ENCODE measurements at regions not wholly inside any gene's neighbourhood (a gene's known extent, or its start where the extent isn't known, plus 50 kb on each side); places are given as distances from the start of the nearest gene placed in this dataset.

DNA sequence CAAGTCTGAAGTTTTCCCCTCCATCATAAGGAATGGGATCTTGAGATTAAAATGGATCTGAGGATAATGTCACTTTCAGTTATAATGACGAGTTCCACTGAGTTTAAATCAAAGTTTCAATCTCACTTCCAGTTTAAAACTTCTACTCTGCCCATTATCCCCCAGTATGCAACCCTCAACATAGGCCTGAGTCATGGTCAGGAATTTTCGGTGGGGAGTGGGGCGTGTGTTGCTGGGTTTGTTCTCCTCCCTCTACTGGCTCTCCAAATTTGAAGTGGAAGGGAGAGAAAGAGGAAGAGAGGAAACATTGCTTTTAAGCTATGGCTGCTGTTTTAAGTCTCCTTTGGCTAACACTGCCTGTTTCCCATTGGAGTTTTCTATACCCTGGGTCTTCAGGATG, 152.9 kb downstream of the TM2D1 start:
- Mint-ChIP-seq H3K27me3 (ENCODE audit: insufficient read depth) (peaks cover 6% of the 10 kb centered on the region), H3K27ac (no peak overlapping the region), H3K4me1 (no peaks in the 10 kb centered on the region), H3K36me3 (ENCODE audit: low read depth) (no peaks in the 10 kb centered on the region), H3K4me3 (no peak overlapping the region), H3K9me3 (peaks cover 6% of the 10 kb centered on the region)
- H3K27ac ChIP-seq (ENCODE audit: low read depth, low read length), result no peak overlapping the region
- DNase-seq, result no peak
- no peaks in the 10 kb centered on the region for H3K27me3 ChIP-seq (ENCODE audit: control insufficient read depth, insufficient read depth, low read length, poor library complexity, severe bottlenecking)
- TF ChIP-seq, protein P1, sequence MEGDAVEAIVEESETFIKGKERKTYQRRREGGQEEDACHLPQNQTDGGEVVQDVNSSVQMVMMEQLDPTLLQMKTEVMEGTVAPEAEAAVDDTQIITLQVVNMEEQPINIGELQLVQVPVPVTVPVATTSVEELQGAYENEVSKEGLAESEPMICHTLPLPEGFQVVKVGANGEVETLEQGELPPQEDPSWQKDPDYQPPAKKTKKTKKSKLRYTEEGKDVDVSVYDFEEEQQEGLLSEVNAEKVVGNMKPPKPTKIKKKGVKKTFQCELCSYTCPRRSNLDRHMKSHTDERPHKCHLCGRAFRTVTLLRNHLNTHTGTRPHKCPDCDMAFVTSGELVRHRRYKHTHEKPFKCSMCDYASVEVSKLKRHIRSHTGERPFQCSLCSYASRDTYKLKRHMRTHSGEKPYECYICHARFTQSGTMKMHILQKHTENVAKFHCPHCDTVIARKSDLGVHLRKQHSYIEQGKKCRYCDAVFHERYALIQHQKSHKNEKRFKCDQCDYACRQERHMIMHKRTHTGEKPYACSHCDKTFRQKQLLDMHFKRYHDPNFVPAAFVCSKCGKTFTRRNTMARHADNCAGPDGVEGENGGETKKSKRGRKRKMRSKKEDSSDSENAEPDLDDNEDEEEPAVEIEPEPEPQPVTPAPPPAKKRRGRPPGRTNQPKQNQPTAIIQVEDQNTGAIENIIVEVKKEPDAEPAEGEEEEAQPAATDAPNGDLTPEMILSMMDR (conservative IDR thresholded peaks at IDR 0.05), result no peak
- peaks cover 1% of the 10 kb centered on the region for H3K9me3 ChIP-seq (ENCODE audit: control insufficient read depth, low read length)
- no peaks in the 10 kb centered on the region for H3K36me3 ChIP-seq (ENCODE audit: control insufficient read depth, insufficient read depth, low read length)
- H3K9ac ChIP-seq (ENCODE audit: extremely low read depth, low read length, poor library complexity, severe bottlenecking), result no peak overlapping the region
- no peak overlapping the region for H3K4me3 ChIP-seq (ENCODE audit: low read length)
- no peaks in the 10 kb centered on the region for H3K4me1 ChIP-seq (ENCODE audit: control insufficient read depth, insufficient read depth, low read length)
- 86 to 100% methylated on average over 1 to 3 of the region's 3 CpGs for WGBS, 2 experiments (ENCODE audit: insufficient coverage in 1 of 2, insufficient read length in 1 of 2)

DNA sequence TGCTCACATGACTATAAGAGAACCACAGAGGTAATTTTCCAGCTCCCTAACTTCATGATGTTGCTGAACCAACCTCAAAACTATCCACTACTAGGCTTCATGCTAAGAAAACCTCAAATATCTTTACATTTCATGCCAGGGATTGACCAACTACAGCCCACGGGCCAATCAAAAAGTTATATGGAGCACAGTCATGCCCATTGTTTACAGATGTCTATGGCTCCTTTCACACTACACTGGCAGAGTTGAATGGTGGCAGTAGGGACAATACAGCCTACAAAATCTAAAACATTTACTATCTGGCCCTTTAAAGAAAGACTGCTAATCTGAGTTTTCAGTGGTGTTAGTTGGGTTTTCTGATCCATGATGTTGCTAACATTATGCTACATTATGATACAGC, 154.8 kb downstream of the TM2D1 start:
- peaks cover 4% of the 10 kb centered on the region for H3K27me3 Mint-ChIP-seq (ENCODE audit: insufficient read depth)
- Histone ChIP-seq H3K36me3 (ENCODE audit: control insufficient read depth, insufficient read depth, low read length) (no peaks in the 10 kb centered on the region), H3K4me1 (ENCODE audit: control insufficient read depth, insufficient read depth, low read length) (no peaks in the 10 kb centered on the region), H3K27me3 (ENCODE audit: control insufficient read depth, insufficient read depth, low read length, poor library complexity, severe bottlenecking) (no peaks in the 10 kb centered on the region), H3K27ac (ENCODE audit: low read depth, low read length) (no peak overlapping the region), H3K9ac (ENCODE audit: extremely low read depth, low read length, poor library complexity, severe bottlenecking) (no peak overlapping the region), H3K9me3 (ENCODE audit: control insufficient read depth, low read length) (peaks cover 19% of the 10 kb centered on the region), H3K4me3 (ENCODE audit: low read length) (no peak overlapping the region)
- H3K9me3 Mint-ChIP-seq, result peaks cover 15% of the 10 kb centered on the region
- no peak overlapping the region for H3K4me3 Mint-ChIP-seq
- H3K4me1 Mint-ChIP-seq, result no peaks in the 10 kb centered on the region
- H3K36me3 Mint-ChIP-seq (ENCODE audit: low read depth), result peaks cover 2% of the 10 kb centered on the region
- no peak overlapping the region for H3K27ac Mint-ChIP-seq
- TF ChIP-seq, protein P1 (conservative IDR thresholded peaks at IDR 0.05), result no peak
- DNase-seq, result no peak
- WGBS, 2 experiments (ENCODE audit: insufficient coverage in 1 of 2, insufficient read length in 1 of 2), result 100% methylated on average over 1 of the region's 1 CpG; no CpG with 5 or more reads in 1 of the 2 experiments

DNA sequence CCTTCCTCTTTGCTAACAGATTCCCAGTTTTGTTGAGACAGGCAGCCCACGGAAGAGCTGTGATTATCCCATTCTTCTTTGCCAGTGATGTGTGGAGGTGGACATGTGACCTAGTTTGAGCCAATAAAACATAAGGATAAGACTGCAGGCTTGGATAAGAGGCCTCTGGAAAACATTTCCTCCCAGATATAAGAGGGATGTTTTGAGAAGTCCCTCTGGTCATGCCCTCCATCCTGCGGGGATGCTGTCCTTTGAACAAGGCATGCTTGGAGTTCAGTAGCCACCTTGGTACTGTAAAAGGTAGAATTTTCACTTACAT, 155.7 kb downstream of the TM2D1 start:
- Histone ChIP-seq H3K27ac (ENCODE audit: low read depth, low read length) (no peak overlapping the region), H3K4me1 (ENCODE audit: control insufficient read depth, insufficient read depth, low read length) (no peaks in the 10 kb centered on the region), H3K27me3 (ENCODE audit: control insufficient read depth, insufficient read depth, low read length, poor library complexity, severe bottlenecking) (no peaks in the 10 kb centered on the region), H3K36me3 (ENCODE audit: control insufficient read depth, insufficient read depth, low read length) (no peaks in the 10 kb centered on the region), H3K9me3 (ENCODE audit: control insufficient read depth, low read length) (peaks cover 19% of the 10 kb centered on the region), H3K4me3 (ENCODE audit: low read length) (no peak overlapping the region), H3K9ac (ENCODE audit: extremely low read depth, low read length, poor library complexity, severe bottlenecking) (no peak overlapping the region)
- no peak for DNase-seq
- H3K36me3 Mint-ChIP-seq (ENCODE audit: low read depth), result peaks cover 2% of the 10 kb centered on the region
- H3K27me3 Mint-ChIP-seq (ENCODE audit: insufficient read depth), result peaks cover 1% of the 10 kb centered on the region
- H3K4me3 Mint-ChIP-seq, result no peak overlapping the region
- no peaks in the 10 kb centered on the region for H3K4me1 Mint-ChIP-seq
- TF ChIP-seq, protein P1 (conservative IDR thresholded peaks at IDR 0.05), result no peak
- H3K27ac Mint-ChIP-seq, result no peak overlapping the region
- WGBS, 2 experiments (ENCODE audit: insufficient coverage in 1 of 2, insufficient read length in 1 of 2), result 80 to 100% methylated on average over 1 to 2 of the region's 2 CpGs
- H3K9me3 Mint-ChIP-seq, result peaks cover 11% of the 10 kb centered on the region

Measured in endodermal cell (in vitro differentiated cells).